ENCODE measurements at regions not wholly inside any gene's neighbourhood (a gene's known extent, or its start where the extent isn't known, plus 50 kb on each side); places are given as distances from the start of the nearest gene placed in this dataset.

GRCh38 chr5:15387931-15388524 is 112.0 kb upstream of the FBXL7 start:
- no peak overlapping the region for H3K27ac ChIP-seq (ENCODE audit: low read depth in 1 of 2, low read length in 1 of 2)
- peaks cover 1 to 27% of the 10 kb centered on the region in 2 donors for H3K9me3 ChIP-seq (ENCODE audit: control insufficient read depth in 2 of 2, insufficient read depth in 1 of 2, low read length in 1 of 2)
- no peaks in the 10 kb centered on the region for H3K27me3 ChIP-seq (ENCODE audit: control insufficient read depth in 2 of 2, insufficient read depth in 1 of 2, low read length in 1 of 2)
- 89% methylated on average over 6 of the region's 6 CpGs for WGBS
- H3K4me3 ChIP-seq (ENCODE audit: low read length in 2 of 2): no peak overlapping the region
- H3K36me3 ChIP-seq (ENCODE audit: control insufficient read depth in 2 of 2, insufficient read depth in 2 of 2, low read length in 1 of 2): no peaks in the 10 kb centered on the region
- DNase-seq (ENCODE audit: low read depth in 6 of 9, low spot score in 9 of 9): no peak
- no peaks in the 10 kb centered on the region for H3K4me1 ChIP-seq (ENCODE audit: control insufficient read depth in 2 of 2, insufficient read depth in 2 of 2, low read length in 2 of 2)

GRCh38 chr5:15386122-15386521 is 113.9 kb upstream of the FBXL7 start:
- Histone ChIP-seq H3K27ac (ENCODE audit: low read depth in 1 of 2, low read length in 1 of 2) (no peak overlapping the region), H3K27me3 (ENCODE audit: control insufficient read depth in 2 of 2, insufficient read depth in 1 of 2, low read length in 1 of 2) (no peaks in the 10 kb centered on the region), H3K4me1 (ENCODE audit: control insufficient read depth in 2 of 2, insufficient read depth in 2 of 2, low read length in 2 of 2) (no peaks in the 10 kb centered on the region), H3K36me3 (ENCODE audit: control insufficient read depth in 2 of 2, insufficient read depth in 2 of 2, low read length in 1 of 2) (no peaks in the 10 kb centered on the region), H3K4me3 (ENCODE audit: low read length in 2 of 2) (no peak overlapping the region), H3K9me3 (ENCODE audit: control insufficient read depth in 2 of 2, insufficient read depth in 1 of 2, low read length in 1 of 2) (peaks cover 1 to 27% of the 10 kb centered on the region in 2 donors)
- 96% methylated on average over 3 of the region's 3 CpGs for WGBS
- no peak for DNase-seq (ENCODE audit: low read depth in 6 of 9, low spot score in 9 of 9)

GRCh38 chr5:15385553-15385952 is 114.4 kb upstream of the FBXL7 start:
- H3K36me3 ChIP-seq (ENCODE audit: control insufficient read depth in 2 of 2, insufficient read depth in 2 of 2, low read length in 1 of 2): no peaks in the 10 kb centered on the region
- WGBS: 91% methylated on average over 18 of the region's 18 CpGs
- DNase-seq (ENCODE audit: low read depth in 6 of 9, low spot score in 9 of 9): no peak
- no peak overlapping the region for H3K4me3 ChIP-seq (ENCODE audit: low read length in 2 of 2)
- H3K9me3 ChIP-seq (ENCODE audit: control insufficient read depth in 2 of 2, insufficient read depth in 1 of 2, low read length in 1 of 2): peaks cover 1 to 27% of the 10 kb centered on the region in 2 donors
- H3K4me1 ChIP-seq (ENCODE audit: control insufficient read depth in 2 of 2, insufficient read depth in 2 of 2, low read length in 2 of 2): no peaks in the 10 kb centered on the region
- no peaks in the 10 kb centered on the region for H3K27me3 ChIP-seq (ENCODE audit: control insufficient read depth in 2 of 2, insufficient read depth in 1 of 2, low read length in 1 of 2)
- H3K27ac ChIP-seq (ENCODE audit: low read depth in 1 of 2, low read length in 1 of 2): no peak overlapping the region

- H3K9me3 ChIP-seq (ENCODE audit: control insufficient read depth in 2 of 2, insufficient read depth in 1 of 2, low read length in 1 of 2): peaks cover 1 to 27% of the 10 kb centered on the region in 2 donors
- no peaks in the 10 kb centered on the region for H3K4me1 ChIP-seq (ENCODE audit: control insufficient read depth in 2 of 2, insufficient read depth in 2 of 2, low read length in 2 of 2)
- WGBS: 83% methylated on average over 12 of the region's 12 CpGs
- no peak overlapping the region for H3K4me3 ChIP-seq (ENCODE audit: low read length in 2 of 2)
- no peak for DNase-seq (ENCODE audit: low read depth in 6 of 9, low spot score in 9 of 9)
- H3K27ac ChIP-seq (ENCODE audit: low read depth in 1 of 2, low read length in 1 of 2): no peak overlapping the region
- no peaks in the 10 kb centered on the region for H3K27me3 ChIP-seq (ENCODE audit: control insufficient read depth in 2 of 2, insufficient read depth in 1 of 2, low read length in 1 of 2)
- H3K36me3 ChIP-seq (ENCODE audit: control insufficient read depth in 2 of 2, insufficient read depth in 2 of 2, low read length in 1 of 2): no peaks in the 10 kb centered on the region
Measured at GRCh38 chr5:15385037-15385436, 114.9 kb upstream of the FBXL7 start.

GRCh38 chr5:15384581-15384980 is 115.4 kb upstream of the FBXL7 start:
- H3K9me3 ChIP-seq (ENCODE audit: control insufficient read depth in 2 of 2, insufficient read depth in 1 of 2, low read length in 1 of 2): peaks cover 1 to 27% of the 10 kb centered on the region in 2 donors
- no peaks in the 10 kb centered on the region for H3K4me1 ChIP-seq (ENCODE audit: control insufficient read depth in 2 of 2, insufficient read depth in 2 of 2, low read length in 2 of 2)
- H3K27me3 ChIP-seq (ENCODE audit: control insufficient read depth in 2 of 2, insufficient read depth in 1 of 2, low read length in 1 of 2): no peaks in the 10 kb centered on the region
- 86% methylated on average over 16 of the region's 16 CpGs for WGBS
- no peaks in the 10 kb centered on the region for H3K36me3 ChIP-seq (ENCODE audit: control insufficient read depth in 2 of 2, insufficient read depth in 2 of 2, low read length in 1 of 2)
- H3K4me3 ChIP-seq (ENCODE audit: low read length in 2 of 2): no peak overlapping the region
- no peak overlapping the region for H3K27ac ChIP-seq (ENCODE audit: low read depth in 1 of 2, low read length in 1 of 2)
- no peak for DNase-seq (ENCODE audit: low read depth in 6 of 9, low spot score in 9 of 9)

GRCh38 chr5:15384176-15384575 is 115.8 kb upstream of the FBXL7 start:
- WGBS: 83% methylated on average over 9 of the region's 9 CpGs
- DNase-seq (ENCODE audit: low read depth in 6 of 9, low spot score in 9 of 9): no peak
- no peak overlapping the region for H3K27ac ChIP-seq (ENCODE audit: low read depth in 1 of 2, low read length in 1 of 2)
- peaks cover 1 to 27% of the 10 kb centered on the region in 2 donors for H3K9me3 ChIP-seq (ENCODE audit: control insufficient read depth in 2 of 2, insufficient read depth in 1 of 2, low read length in 1 of 2)
- no peaks in the 10 kb centered on the region for H3K4me1 ChIP-seq (ENCODE audit: control insufficient read depth in 2 of 2, insufficient read depth in 2 of 2, low read length in 2 of 2)
- no peaks in the 10 kb centered on the region for H3K36me3 ChIP-seq (ENCODE audit: control insufficient read depth in 2 of 2, insufficient read depth in 2 of 2, low read length in 1 of 2)
- H3K27me3 ChIP-seq (ENCODE audit: control insufficient read depth in 2 of 2, insufficient read depth in 1 of 2, low read length in 1 of 2): no peaks in the 10 kb centered on the region
- H3K4me3 ChIP-seq (ENCODE audit: low read length in 2 of 2): no peak overlapping the region

- 52% methylated on average over 1 of the region's 1 CpG for WGBS
- no peaks in the 10 kb centered on the region for H3K36me3 ChIP-seq (ENCODE audit: control insufficient read depth in 2 of 2, insufficient read depth in 2 of 2, low read length in 1 of 2)
- H3K4me1 ChIP-seq (ENCODE audit: control insufficient read depth in 2 of 2, insufficient read depth in 2 of 2, low read length in 2 of 2): no peaks in the 10 kb centered on the region
- no peak overlapping the region for H3K4me3 ChIP-seq (ENCODE audit: low read length in 2 of 2)
- no peak for DNase-seq (ENCODE audit: low read depth in 6 of 9, low spot score in 9 of 9)
- no peaks in the 10 kb centered on the region for H3K27me3 ChIP-seq (ENCODE audit: control insufficient read depth in 2 of 2, insufficient read depth in 1 of 2, low read length in 1 of 2)
- no peak overlapping the region for H3K27ac ChIP-seq (ENCODE audit: low read depth in 1 of 2, low read length in 1 of 2)
- peaks cover 1 to 27% of the 10 kb centered on the region in 2 donors for H3K9me3 ChIP-seq (ENCODE audit: control insufficient read depth in 2 of 2, insufficient read depth in 1 of 2, low read length in 1 of 2)
Measured at GRCh38 chr5:15383469-15383868, 116.5 kb upstream of the FBXL7 start.

GRCh38 chr5:15383021-15383420 is 117.0 kb upstream of the FBXL7 start:
- Histone ChIP-seq H3K27ac (ENCODE audit: low read depth in 1 of 2, low read length in 1 of 2) (no peak overlapping the region), H3K36me3 (ENCODE audit: control insufficient read depth in 2 of 2, insufficient read depth in 2 of 2, low read length in 1 of 2) (no peaks in the 10 kb centered on the region), H3K27me3 (ENCODE audit: control insufficient read depth in 2 of 2, insufficient read depth in 1 of 2, low read length in 1 of 2) (no peaks in the 10 kb centered on the region), H3K4me3 (ENCODE audit: low read length in 2 of 2) (no peak overlapping the region), H3K4me1 (ENCODE audit: control insufficient read depth in 2 of 2, insufficient read depth in 2 of 2, low read length in 2 of 2) (no peaks in the 10 kb centered on the region), H3K9me3 (ENCODE audit: control insufficient read depth in 2 of 2, insufficient read depth in 1 of 2, low read length in 1 of 2) (peaks cover 1 to 27% of the 10 kb centered on the region in 2 donors)
- no peak for DNase-seq (ENCODE audit: low read depth in 6 of 9, low spot score in 9 of 9)
- WGBS: 95% methylated on average over 3 of the region's 3 CpGs

- 96% methylated on average over 2 of the region's 2 CpGs for WGBS
- Histone ChIP-seq H3K4me3 (ENCODE audit: low read length in 2 of 2) (no peak overlapping the region), H3K27me3 (ENCODE audit: control insufficient read depth in 2 of 2, insufficient read depth in 1 of 2, low read length in 1 of 2) (no peaks in the 10 kb centered on the region), H3K4me1 (ENCODE audit: control insufficient read depth in 2 of 2, insufficient read depth in 2 of 2, low read length in 2 of 2) (no peaks in the 10 kb centered on the region), H3K27ac (ENCODE audit: low read depth in 1 of 2, low read length in 1 of 2) (no peak overlapping the region), H3K36me3 (ENCODE audit: control insufficient read depth in 2 of 2, insufficient read depth in 2 of 2, low read length in 1 of 2) (no peaks in the 10 kb centered on the region), H3K9me3 (ENCODE audit: control insufficient read depth in 2 of 2, insufficient read depth in 1 of 2, low read length in 1 of 2) (peaks cover 0 to 6% of the 10 kb centered on the region in 2 donors)
- DNase-seq (ENCODE audit: low read depth in 6 of 9, low spot score in 9 of 9): no peak
Measured at GRCh38 chr5:15377573-15378340, 122.2 kb upstream of the FBXL7 start.

Data from thymus (tissue), 11 donors.